ENCODE measurements at regions not wholly inside any gene's neighbourhood (a gene's known extent, or its start where the extent isn't known, plus 50 kb on each side); places are given as distances from the start of the nearest gene placed in this dataset.
A peak's percentile ranks its signal among the peaks of the same experiment; 100 is the strongest.

- DNase-seq = no peak
Measured at GRCh38 chr7:41117431-41117830, 585.5 kb downstream of the INHBA start.

DNA sequence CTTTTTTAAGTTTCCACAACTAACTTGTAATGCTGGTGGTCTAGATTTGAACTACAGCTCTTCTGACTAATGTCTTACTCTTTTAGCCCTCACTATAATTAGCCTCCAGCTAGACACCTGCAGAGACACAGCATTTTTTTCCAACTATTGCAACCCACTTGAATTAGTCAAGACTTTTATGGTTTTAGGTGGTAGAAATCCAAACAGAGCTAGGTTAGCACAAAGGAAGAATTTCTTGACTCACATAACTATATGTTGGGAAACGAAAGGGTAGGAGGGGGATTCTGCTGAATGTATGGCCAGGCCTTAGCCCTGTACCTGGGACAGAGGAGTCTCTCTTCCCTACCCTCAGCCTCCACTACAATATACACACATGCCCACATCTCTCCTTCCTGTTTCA lies 586.1 kb downstream of the INHBA start:
- no peak for DNase-seq

DNA sequence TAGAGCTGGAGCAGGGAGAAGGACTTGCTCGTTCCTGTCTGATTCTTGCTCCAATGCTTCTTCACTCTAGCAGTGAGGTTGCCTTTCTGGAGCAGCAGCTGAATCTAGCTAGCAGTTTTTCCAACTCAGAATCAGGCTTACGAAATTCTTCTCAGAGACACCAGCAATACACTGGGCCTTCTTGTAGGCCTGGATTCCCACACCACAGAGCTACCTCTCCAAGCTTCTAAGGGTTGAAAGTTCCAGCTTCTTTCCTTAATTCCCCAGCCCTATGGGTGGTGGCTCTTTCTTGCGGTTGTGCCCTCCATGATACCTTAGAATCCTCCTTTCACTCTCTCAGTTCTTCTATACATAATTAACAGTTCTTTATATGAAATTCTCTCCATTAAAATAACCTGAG lies 586.6 kb downstream of the INHBA start:
- DNase-seq = no peak

DNA sequence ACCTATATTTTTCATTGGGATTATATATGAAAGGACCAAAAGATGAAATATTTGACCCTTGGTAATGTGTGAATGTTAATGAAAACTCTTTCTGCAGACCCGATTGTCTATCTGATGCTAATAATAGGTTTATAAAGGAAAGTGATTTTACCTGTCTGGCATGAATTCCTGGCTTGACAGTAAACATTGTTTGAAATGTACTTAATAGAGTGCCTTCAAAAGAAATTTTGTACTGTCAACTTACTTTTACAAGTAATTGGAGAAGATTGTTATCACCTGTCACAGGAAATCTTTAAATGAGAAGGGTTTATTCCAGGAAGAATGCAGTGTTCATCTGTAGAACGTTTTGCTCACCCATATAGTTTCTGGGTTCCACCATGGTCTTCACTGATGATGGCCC lies 588.2 kb downstream of the INHBA start:
- no peak for DNase-seq

DNA sequence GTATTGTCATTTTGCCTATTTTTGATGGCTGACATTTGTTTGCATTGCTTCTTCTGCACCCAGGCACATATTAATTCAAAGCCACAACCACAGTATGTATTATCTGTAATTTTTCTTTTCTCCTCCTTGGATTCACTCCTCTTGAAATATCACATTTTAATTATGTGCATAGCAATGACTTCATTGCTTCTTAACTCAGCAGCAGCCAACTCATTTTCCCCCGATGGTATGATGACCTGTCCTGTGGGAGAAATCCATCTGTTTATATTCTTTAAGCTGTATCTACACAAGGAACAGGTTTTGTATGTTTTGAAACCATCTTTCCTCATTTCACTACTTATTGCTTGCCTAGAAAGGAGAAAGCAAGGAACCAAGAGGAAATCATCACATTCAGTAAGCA lies 588.8 kb downstream of the INHBA start:
- DNase-seq = no peak

DNA sequence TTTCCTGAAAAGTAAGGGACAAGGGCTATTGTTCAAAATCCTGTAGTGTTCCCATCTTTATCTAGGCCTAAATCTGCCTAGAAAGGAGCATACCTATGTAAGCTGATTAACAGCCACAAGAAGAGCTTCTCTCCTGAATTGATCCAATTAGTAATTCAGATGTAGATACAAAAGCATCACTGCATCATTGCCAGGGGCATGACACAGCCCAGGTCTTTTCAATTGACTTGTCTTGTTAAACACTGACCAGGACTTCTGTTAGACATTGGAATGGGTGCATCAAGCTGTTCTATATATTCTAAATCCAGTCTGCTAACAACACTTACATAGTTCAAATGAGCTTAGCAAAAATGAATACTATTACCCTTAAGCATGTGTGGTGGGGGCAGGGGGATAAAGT lies 589.2 kb downstream of the INHBA start:
- DNase-seq = no peak

- no peak for DNase-seq
Measured at GRCh38 chr7:41110186-41110585, 592.7 kb downstream of the INHBA start.

DNA sequence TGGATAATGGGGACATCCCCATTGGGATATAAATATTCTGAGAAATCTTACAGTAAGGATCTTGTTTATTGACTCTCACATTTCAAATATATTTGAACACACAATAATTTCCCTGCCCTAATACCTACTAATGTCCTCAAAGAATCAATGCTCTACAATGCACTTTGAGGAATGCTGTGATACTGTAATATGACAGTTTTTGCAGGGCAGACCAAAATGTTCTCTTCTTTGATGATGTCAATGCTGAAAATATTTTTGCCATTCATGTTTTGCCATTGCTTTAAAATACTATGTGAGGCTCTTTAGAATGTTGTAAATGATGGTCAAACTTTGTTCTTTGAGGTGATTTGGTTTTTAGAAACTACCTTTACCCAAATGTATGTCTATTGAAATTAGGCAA lies 594.1 kb downstream of the INHBA start:
- no peak for DNase-seq

- DNase-seq = peak; percentile 91
Measured at GRCh38 chr7:41107938-41108448, 594.9 kb downstream of the INHBA start.

GRCh38 chr7:41107330-41107937 lies 595.5 kb downstream of the INHBA start:
- DNase-seq = peak; percentile 91

DNA sequence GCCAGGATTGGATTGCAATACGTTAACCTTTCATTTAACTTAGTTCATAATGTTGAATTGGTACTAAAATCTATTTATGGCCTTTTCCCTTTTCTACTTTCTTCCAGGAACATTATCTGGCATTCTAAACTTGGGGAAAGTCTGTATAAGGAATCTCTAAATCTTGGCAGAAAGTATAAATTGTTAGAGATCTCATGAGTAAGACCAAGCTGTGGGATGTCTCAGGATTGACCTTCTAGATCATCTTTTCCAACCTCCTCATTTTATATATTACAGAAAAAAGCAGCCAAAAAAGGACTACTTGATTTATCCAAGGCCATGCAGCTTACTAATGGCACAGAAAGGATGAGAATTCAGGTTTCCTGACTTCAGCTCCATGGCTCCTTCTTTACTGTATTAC lies 598.3 kb downstream of the INHBA start:
- no peak for DNase-seq

GRCh38 chr7:41103331-41103730 lies 599.6 kb downstream of the INHBA start:
- DNase-seq = peak; percentile 8

DNA sequence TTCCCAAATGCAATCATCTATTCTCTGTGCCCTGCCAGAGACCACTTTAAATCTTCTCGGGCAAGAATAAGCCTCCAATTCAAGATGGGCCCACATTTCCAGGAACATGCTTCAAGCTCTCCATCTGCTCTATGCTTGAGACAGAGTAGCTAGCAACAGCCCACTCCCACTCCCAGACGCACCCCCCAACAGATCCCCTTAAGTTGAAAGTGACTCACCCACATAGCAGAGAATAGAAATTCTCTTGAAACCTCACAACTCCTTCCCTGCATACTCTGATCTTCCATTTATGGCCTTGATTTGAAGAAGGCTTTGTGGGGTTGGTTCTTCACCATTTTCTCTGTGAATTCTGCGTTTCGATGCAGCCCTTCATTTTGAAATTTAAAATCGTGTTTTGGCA lies 604.0 kb downstream of the INHBA start:
- no peak for DNase-seq

DNA sequence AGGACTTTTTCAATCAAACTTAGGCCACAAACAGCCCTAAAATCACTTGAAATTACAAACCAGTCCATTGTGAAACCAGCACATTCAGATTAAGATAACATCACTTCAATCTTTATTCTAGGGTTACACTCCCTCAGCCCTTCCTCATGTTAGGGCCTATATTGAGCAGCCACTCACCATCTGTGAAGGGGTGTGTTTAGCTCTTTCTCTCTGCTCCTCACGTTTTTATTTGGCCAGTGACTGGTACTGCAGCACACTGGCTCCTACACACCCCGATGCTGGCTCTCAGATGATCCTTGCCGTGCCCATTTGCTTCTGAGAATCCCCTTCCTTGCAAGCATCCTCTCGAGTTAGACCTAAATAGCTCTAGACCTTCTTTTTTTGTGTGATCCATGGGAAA lies 604.5 kb downstream of the INHBA start:
- DNase-seq = no peak

DNA sequence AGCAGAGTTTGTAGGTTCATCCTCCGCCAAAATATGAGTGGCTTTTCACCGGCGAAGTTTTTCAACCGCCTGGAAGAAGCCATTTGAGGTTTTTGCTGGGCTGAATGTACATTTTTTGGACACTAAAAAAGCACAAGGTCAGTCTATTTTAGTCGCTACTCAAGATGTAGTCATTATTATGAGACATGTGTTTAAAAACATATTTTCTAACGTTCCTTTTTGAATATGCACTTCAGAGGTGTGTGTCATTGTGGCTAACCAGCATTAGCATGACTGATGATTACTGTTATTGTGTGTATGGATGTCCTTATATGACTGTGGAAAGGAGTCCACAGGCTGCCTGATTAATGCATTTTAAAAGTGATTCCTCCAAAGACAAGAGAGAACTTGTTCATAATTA lies 605.4 kb downstream of the INHBA start:
- no peak for DNase-seq

- no peak for DNase-seq
Measured at GRCh38 chr7:41096917-41097316, 606.0 kb downstream of the INHBA start.

- DNase-seq = no peak
Measured at GRCh38 chr7:41093141-41093540, 609.7 kb downstream of the INHBA start.

GRCh38 chr7:41085244-41085643 lies 617.6 kb downstream of the INHBA start:
- peak; percentile 35 for DNase-seq

GRCh38 chr7:41084381-41084780 lies 618.5 kb downstream of the INHBA start:
- DNase-seq = no peak

DNA sequence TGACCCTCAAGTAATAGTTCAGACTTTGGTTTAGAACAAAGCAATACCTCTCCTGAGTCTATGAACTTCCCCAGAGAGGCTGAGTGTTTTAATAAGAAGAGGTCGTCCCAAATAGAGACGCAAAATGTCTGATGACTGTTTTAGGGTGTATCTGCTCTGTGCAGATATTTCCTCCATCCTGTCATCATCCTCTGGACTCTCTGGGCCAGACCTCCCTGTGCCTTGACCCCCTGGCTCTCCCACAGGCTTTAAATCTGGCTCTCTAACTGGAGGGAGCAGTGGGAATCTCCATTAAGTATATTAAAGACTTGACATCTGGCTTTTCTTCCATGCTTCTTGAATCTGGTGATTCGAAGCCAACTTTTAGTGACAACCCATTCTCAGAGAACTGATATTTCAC lies 633.3 kb downstream of the INHBA start:
- no peak for DNase-seq

- no peak for DNase-seq
Measured at GRCh38 chr7:41067576-41067975, 635.3 kb downstream of the INHBA start.

- no peak for DNase-seq
Measured at GRCh38 chr7:41065663-41066062, 637.2 kb downstream of the INHBA start.

- DNase-seq = no peak
Measured at GRCh38 chr7:41063116-41063515, 639.8 kb downstream of the INHBA start.

DNA sequence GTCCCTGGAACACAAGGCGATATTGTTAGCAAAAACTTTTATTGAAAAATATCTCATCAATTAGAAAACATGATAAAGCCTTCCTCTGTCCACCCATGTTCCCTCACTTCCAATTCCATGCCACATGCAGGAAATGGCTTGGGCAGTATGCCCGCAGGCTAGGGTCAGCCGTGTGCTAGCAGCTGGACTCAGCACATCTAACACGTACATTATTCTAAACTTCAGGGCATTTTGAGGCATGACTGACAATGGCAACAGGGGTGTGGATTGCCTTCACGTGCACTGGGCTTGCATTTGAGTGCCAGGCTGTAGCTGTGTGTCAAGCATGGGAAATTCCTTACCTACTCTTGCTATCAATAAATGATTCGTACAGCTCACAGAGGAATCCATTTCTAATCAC lies 642.1 kb downstream of the INHBA start:
- no peak for DNase-seq

GRCh38 chr7:41059796-41060195 lies 643.1 kb downstream of the INHBA start:
- DNase-seq = no peak

Data from kidney glomerular epithelial cell (primary cell).